Testis (tissue), 2 donors: ENCODE measurements at regions not wholly inside any gene's neighbourhood (a gene's known extent, or its start where the extent isn't known, plus 50 kb on each side); places are given as distances from the start of the nearest gene placed in this dataset.

Experiments
- POLR2A ChIP-seq: fragments of 450-650 bp; IDR thresholded peaks from one replicate; pipeline ENCODE4 v1.6.1; 2017; ENCODE audit warnings: antibody characterized with exemption, mild to moderate bottlenecking, moderate library complexity
- TF ChIP-seq, protein P1 (sequence below), 3 experiments: fragments of 450-650 bp in 2 of 3; fragments of 200-600 bp in 1 of 3; sonication (generic) in 1 of 3; IDR thresholded peaks; one replicate each; pipeline ENCODE4 v1.5.1; 2016 to 2019; ENCODE audit warnings: antibody characterized with exemption in 3 of 3, mild to moderate bottlenecking in 2 of 3, moderate library complexity in 1 of 3

DNA sequence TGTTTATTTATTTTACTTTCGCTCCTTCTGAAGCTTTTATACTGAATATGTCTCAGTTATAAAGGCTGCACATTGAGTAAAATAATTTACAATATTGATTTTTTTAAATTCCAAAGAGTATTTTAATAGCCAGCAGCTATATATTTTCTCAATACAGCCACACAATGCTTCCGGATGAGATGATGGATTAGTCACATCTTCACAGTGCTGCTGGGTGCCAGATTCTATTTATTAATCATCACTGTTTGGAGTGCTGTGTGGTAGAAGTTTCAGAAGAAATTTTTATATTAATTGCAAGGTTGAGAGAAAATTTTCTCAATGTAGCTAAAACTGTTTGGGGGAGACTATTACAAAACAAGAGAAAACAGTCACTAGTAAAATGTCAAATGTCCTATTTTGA is 989.8 kb downstream of the TLE4 start:
- TF ChIP-seq, protein P1, sequence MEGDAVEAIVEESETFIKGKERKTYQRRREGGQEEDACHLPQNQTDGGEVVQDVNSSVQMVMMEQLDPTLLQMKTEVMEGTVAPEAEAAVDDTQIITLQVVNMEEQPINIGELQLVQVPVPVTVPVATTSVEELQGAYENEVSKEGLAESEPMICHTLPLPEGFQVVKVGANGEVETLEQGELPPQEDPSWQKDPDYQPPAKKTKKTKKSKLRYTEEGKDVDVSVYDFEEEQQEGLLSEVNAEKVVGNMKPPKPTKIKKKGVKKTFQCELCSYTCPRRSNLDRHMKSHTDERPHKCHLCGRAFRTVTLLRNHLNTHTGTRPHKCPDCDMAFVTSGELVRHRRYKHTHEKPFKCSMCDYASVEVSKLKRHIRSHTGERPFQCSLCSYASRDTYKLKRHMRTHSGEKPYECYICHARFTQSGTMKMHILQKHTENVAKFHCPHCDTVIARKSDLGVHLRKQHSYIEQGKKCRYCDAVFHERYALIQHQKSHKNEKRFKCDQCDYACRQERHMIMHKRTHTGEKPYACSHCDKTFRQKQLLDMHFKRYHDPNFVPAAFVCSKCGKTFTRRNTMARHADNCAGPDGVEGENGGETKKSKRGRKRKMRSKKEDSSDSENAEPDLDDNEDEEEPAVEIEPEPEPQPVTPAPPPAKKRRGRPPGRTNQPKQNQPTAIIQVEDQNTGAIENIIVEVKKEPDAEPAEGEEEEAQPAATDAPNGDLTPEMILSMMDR (IDR thresholded peaks at IDR 0.05), result no peak
- TF ChIP-seq POLR2A, result no peak
